Mucosa of descending colon (tissue), 3 donors: ENCODE measurements at regions not wholly inside any gene's neighbourhood (a gene's known extent, or its start where the extent isn't known, plus 50 kb on each side); places are given as distances from the start of the nearest gene placed in this dataset.

ENCODE experiments used
- ATAC-seq: fragments of 200-7000 bp; cut with Tn5 transposase; one replicate; pipeline ENCODE4 v1.9.1; 2020; ENCODE audit warnings: mild to moderate bottlenecking, moderate library complexity
- DNase-seq, 3 donors: peaks; one replicate each; pipeline ENCODE4 v3.0.0-alpha.2; 2020
- H3K36me3 ChIP-seq: fragments of 200-600 bp; one replicate; pipeline ENCODE4 v1.8.0; 2021; ENCODE audit warnings: low read depth, mild to moderate bottlenecking
- H3K4me1 ChIP-seq: fragments of 200-600 bp; one replicate; pipeline ENCODE4 v1.8.0; 2021; ENCODE audit warnings: low read depth, mild to moderate bottlenecking
- H3K4me3 ChIP-seq: fragments of 200-600 bp; one replicate; pipeline ENCODE4 v1.8.0; 2021; ENCODE audit warnings: mild to moderate bottlenecking
- H3K9me3 ChIP-seq: fragments of 200-600 bp; one replicate; pipeline ENCODE4 v1.8.0; 2021; ENCODE audit warnings: mild to moderate bottlenecking
- CTCF ChIP-seq: fragments of 200-600 bp; IDR thresholded peaks from one replicate; pipeline ENCODE4 v1.8.0; 2022; ENCODE audit warnings: antibody characterized with exemption, mild to moderate bottlenecking
- intact Hi-C, 2 donors: fragments of 100-400 bp; cut with DNase I in 1 of 2; cut with micrococcal nuclease in 1 of 2; formaldehyde crosslinking; loops; one replicate each; pipeline versions ENCODE4 v1.11.0 to v1.11.1; 2022; cut with DNase I, micrococcal nuclease
- donor health status: DM: no; HTN: no; CAD: no; lungs with moderate emphysema.
- donor health status: DM: no; HTN: no; CAD: no.
- donor health status: DM: no; HTN: yes; CAD: no.

- Histone ChIP-seq H3K4me3 (no peak overlapping the region), H3K4me1 (peaks cover 7% of the 10 kb centered on the region), H3K36me3 (no peaks in the 10 kb centered on the region), H3K9me3 (no peaks in the 10 kb centered on the region)
- DNase-seq (no peak), ATAC-seq (no peak)
- intact Hi-C loops = no loop called here
- TF ChIP-seq CTCF = no peak
Observed at GRCh38 chr6:14718861-14719260, 527.0 kb upstream of the JARID2 start.

GRCh38 chr6:14719270-14719669, 526.6 kb upstream of the JARID2 start:
- intact Hi-C loops = no loop called here
- DNase-seq = no peak
- no peaks in the 10 kb centered on the region for H3K9me3 ChIP-seq
- TF ChIP-seq CTCF = no peak
- no peak overlapping the region for H3K4me3 ChIP-seq
- peaks cover 7% of the 10 kb centered on the region for H3K4me1 ChIP-seq
- ATAC-seq = no peak
- H3K36me3 ChIP-seq = no peaks in the 10 kb centered on the region

- Histone ChIP-seq H3K4me3 (no peak overlapping the region), H3K9me3 (no peaks in the 10 kb centered on the region), H3K36me3 (no peaks in the 10 kb centered on the region), H3K4me1 (peaks cover 7% of the 10 kb centered on the region)
- ATAC-seq (no peak), DNase-seq (no peak)
- no peak for TF ChIP-seq CTCF
- intact Hi-C loops = no loop called here
Observed at GRCh38 chr6:14720411-14721102, 525.3 kb upstream of the JARID2 start.

GRCh38 chr6:14721103-14721758, 524.6 kb upstream of the JARID2 start:
- Histone ChIP-seq H3K36me3 (no peaks in the 10 kb centered on the region), H3K4me3 (no peak overlapping the region), H3K9me3 (no peaks in the 10 kb centered on the region), H3K4me1 (peaks cover 7% of the 10 kb centered on the region)
- intact Hi-C loops = no loop called here
- ATAC-seq = peak; percentile 75
- no peak for TF ChIP-seq CTCF
- DNase-seq = peak in 1 of 3 donors; percentile 27

- DNase-seq (no peak), ATAC-seq (no peak)
- TF ChIP-seq CTCF = no peak
- H3K36me3 ChIP-seq = no peaks in the 10 kb centered on the region
- intact Hi-C loops = no loop called here
- H3K4me3 ChIP-seq = no peak overlapping the region
- H3K9me3 ChIP-seq = no peaks in the 10 kb centered on the region
- peaks cover 7% of the 10 kb centered on the region for H3K4me1 ChIP-seq
Observed at GRCh38 chr6:14722001-14722562, 523.8 kb upstream of the JARID2 start.
